ENCODE measurements at regions not wholly inside any gene's neighbourhood (a gene's known extent, or its start where the extent isn't known, plus 50 kb on each side); places are given as distances from the start of the nearest gene placed in this dataset.
"Not testable (repeated sequence)": the region's sequence is repeated elsewhere in the genome, so short reads cannot be mapped to it uniquely, and the experiment has no call there.

DNA sequence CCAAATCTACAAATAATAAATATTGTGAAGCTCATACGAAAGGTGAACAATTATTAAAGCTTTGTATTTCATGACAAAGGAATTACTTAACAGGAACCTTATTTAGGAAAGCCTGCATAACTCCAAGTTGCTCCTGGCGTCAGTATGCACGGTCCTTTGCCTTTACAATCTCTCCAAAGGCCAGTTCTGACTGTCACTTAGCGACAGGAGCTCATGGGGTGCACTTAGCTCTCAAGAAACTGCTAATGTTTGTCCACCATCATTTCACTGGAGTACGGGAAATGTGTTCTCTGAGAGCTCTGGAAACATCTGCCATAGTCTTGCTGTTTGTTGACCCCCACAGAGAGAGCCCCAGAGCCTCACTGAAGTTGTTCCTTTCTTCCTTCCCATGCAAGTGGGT lies 781.5 kb upstream of the POM121L12 start:
- no peak for ATAC-seq

DNA sequence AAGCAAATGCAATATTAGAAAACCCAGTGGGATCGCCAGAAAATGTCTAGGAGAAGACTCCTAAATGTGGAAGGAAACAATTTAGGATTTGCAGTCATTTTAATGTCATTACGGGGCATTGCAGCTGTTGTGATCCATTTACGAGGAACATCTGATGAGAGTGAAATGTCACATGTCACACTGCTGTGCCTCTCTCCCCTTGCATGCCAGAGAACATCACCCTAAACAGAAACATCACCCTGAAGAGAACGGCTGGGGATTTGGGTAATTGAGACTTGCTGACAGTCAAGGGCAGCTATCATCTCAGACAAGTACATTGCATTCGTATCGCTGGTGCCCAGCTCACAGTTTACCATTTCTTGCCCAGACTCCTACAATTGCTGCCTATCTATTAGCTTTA lies 785.7 kb upstream of the POM121L12 start:
- ATAC-seq = no peak

DNA sequence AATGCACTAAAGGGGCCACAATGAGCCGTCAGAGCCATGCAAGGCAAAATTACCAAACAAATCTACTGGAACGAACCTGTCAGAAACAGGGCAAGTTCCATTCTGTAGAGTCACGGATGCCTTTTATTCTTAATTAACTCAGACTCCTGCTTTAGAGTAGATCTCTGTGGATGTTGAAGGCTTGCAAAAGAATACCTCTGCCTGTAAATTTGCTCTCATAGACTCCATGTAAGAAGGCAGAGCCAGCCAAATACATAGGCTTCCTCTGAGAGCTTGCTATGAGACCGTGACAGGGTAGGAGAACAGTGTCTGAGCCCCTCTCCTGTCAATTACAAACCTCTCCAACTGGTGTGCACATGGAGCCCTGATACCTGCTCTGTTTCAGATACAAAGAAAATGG lies 787.9 kb upstream of the POM121L12 start:
- ATAC-seq = no peak

DNA sequence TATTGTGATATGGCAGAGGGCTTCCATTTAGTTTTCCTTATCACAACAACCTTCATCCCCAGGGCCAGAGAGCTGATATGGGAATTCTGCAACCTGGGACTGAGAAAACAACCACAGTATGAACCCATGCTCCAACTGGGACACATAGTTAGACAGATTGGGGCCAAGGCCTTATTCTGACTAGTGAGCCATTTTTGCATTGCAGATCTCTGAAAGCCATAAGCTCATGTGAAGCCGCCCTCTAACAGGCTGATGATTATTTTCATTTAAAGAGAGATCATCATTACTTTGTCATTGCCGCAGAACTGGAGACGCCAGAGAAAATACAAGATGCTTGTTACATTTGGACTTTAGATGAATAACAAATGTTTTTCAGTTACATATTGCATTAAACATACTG lies 791.7 kb upstream of the POM121L12 start:
- ATAC-seq = no peak

DNA sequence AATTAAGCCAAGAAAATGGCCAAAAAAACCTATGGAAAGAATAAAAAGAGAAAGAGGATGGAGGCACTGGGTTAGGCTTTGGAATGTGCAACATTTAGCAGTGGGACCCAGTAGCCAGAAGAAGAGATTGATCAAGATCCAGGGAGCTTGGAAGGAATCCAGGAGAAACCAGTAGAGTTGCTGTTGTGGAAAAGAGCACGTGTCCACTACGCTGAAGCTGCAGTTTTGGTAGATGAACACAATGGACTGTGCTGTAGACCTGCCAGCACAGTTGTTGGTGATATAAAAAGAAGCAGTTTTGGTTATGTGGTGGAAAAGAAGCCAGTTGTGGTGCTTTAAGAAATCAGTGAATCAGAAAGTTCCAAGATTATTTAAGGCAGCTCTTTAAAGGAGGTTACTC lies 802.2 kb upstream of the POM121L12 start:
- no peak for ATAC-seq

DNA sequence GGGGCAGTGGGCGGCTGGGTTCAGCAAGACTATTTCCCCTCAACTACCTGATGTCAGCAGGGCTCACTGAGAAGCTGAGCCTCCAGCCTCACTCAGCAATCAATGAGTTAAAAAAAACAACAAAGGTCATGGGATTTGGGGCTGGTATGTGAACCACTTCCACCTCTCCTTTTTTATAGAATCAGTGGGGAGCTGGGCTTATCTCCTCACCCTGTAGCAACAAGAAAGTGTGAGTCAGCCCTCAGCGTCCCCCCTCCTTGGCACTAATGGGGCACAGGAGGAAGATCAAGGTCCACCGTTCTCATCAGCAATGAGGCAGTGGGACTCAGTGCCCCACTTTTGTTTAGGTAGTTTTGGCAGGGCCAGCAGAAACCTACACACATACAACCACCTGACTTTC lies 823.5 kb upstream of the POM121L12 start:
- no peak for ATAC-seq

DNA sequence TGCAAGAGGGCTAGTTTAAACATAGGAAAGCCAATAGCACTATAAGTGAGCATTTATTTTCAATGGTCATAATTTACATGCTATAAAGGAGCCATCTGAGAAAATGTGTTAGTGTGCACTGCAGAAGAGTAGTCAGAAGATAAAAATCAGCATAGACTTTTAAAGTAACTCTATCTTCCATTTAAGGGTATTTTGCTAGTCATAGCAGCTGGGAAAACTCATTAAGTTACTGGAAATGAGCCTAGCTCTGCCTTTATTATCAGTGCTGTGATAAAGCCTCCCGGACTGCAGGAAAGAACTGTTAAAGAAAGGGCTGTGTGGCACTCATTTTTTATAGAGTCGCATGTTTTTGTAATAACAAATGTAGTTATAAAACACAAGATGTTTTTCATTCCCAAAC lies 825.8 kb upstream of the POM121L12 start:
- no peak for ATAC-seq

DNA sequence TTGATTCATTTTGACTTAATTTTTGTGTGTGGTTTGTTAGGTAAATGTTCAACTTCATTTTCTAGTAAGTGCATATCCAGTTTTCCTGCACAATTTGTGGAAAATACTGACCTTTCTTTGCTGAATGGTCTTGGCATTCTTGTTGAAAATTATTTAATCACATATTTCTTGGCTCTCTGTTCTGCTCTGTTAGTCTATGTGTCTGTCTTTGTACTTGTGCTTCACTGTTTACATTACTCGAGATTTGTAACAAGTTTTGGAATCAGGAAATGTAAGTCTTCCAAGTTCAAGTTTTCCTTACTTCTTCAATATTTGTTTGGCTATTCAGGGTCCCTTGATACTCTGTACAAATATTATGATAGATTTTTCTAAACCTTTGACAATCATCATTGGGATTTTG lies 838.2 kb upstream of the POM121L12 start:
- ATAC-seq = no peak

DNA sequence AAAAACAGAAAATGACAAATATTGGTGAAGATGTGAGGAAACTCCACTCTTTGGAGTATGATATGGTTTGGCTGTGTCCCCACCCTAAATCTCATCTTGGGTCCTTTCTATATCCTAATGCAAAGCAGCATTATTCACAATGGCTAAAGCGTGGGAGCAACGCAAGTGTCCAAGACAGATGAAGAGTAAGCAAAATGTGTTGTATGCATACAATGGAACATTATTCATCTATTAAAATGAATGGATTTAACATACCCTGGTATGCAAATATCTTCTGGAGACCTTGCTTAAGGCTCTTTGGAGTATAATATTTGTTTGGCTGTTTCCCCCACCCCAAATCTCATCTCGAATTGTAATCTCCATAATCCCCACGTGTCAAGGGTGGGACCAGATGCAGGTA lies 839.8 kb upstream of the POM121L12 start:
- ATAC-seq = no peak

DNA sequence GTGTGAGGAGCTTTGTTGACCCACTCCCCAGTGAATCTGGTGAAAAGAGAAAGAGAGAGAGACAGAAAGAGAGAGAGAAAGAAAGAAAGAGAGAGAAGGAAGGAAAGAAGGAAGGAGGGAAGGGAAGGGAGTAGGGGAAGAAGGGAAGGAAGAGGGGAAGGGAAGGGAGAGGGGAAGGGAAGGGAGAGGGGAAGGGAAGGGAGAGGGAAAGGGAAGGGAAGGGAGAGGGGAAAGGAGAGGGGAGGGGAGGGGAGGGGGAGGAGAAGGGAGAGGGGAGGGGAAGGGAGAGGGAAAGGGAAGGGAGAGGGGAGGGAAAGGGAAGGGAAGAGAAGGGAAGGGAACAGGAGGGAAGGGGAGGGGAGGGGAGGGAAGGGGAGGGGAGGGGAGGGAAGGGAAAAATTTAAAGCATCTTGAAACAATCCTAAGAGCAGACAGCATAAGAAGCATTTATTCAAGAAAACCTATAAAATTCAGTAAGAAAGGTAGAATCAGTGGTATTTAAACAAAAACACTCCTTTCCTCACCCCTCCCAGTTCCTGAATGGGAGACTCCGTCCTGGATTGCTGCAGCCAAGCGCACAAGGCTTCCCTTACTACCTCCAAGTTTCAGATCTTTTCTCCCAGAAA lies 846.2 kb upstream of the POM121L12 start:
- ATAC-seq = no peak

DNA sequence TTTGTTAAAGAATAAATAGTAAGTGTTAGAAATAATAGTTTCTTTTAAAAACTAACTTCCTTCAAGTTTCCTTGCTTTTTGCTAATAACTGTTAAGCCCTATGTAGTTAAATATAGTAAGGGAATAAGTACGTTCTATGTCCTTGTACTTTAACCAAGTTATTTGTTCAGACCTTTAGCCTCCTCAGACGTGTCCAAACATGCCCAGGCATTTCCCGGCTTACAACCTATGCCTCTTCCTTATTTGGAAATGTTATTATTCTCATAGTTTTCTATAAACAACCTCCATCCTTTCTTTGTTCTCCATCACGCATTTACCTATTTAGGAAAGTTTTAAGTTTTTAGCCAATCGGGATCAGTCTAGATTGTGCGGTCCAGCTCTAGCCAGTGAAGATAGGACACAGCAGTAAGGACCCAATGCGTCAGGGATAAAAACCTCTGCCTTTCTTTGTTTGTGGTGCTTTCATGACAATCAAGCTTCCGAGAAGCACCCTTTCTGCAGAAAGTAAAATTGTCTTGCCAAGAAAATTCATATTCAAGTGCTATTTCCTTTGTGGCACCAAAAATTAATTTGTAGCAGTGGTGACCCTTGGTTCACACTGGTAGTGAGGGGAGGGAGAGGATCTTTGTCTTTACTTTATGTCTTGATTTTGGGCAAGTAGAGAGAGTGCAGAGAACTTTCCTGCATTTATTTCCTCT lies 851.3 kb upstream of the POM121L12 start:
- ATAC-seq = no peak

DNA sequence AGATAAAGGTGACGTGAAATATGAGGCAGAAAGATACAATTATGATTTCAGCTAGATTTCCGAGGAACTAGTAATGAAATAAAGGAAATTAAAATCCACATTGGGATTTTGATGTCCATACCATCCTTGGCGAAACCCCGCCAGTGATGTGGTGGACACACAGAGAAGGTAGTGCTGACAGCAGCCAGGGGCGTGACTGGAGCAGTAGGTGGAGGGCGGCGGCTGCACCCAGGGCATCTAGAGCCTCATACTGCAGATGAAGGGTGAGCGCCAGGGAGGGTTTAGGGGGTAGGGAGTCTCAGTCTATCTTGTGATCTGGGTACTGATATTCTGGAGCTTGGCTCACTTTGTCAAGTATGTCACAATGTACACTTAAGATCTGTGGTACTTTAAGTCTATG lies 855.5 kb upstream of the POM121L12 start:
- ATAC-seq = no peak

DNA sequence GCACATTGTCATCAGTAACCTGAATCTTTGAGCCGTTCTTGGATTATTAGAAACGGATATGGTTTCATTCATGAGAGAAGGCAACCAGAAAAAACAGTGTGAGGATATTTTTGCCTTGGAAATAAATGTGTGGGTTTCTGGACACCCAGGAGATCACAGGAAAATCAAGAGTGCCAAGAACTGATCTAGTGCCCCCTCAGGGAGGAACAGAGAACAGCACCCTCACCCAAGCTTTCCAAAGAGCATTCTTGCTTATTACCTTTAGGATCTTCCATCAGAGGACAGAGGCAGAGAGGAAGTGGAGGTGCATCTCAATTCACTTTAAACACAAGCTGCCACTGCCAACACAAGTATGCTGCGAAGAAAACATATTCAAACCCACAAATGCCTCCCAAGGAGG lies 851.5 kb upstream of the COBL start:
- no peak for ATAC-seq

DNA sequence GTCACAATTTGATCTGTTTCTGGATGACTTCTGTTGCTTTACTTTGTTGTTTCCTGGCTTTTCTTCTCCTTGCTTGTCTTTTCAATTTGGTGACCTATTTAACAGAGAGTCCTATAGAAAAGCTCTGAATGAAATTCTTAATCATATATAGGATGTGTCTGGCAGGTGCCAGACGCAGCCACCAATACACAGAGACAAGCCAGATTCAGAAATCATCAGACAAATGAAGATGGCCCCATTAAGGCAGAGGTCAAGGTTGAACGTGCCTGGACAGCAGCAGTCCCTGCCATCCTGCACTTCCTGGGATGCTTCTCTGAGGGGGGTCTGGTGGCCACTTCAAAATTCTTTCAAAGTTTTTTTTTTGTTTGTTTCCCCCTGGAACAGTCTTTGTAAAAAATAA lies 846.7 kb upstream of the COBL start:
- ATAC-seq = no peak

DNA sequence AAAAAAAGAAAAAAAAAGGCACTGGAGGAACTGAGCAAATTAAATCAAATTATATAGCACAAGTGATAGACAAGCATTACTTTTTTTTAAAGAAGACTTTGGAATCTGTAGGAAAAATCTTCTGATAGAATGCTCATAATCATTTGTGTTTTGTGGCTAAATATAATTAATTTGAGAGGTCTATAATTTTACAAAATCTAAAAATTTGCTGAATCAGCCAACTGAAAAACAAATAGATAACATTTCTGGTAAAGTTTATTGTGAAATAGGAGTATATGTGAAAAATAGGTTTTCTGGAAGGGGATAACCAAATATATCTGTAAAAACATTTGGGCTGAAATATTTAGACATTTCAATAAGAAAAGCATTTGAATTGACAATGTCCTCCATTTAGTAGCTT lies 844.9 kb upstream of the COBL start:
- ATAC-seq = no peak

DNA sequence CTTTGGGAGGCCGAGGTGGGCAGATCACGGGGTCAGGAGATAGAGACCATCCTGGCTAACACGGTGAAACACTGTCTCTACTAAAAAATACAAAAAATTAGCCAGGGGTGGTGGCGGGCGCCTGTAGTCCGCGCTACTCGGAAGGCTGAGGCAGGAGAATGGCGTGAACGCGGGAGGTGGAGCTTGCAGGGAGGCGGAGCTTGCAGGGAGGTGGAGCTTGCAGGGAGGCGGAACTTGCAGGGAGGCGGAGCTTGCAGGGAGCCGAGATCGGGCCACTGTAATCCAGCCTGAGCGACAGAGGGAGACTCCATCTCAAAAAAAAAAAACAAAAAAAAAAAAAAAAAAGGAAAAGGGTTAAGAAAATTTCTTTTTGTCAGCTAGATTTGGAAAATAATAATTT lies 842.8 kb upstream of the COBL start:
- not testable (repeated sequence) for ATAC-seq

DNA sequence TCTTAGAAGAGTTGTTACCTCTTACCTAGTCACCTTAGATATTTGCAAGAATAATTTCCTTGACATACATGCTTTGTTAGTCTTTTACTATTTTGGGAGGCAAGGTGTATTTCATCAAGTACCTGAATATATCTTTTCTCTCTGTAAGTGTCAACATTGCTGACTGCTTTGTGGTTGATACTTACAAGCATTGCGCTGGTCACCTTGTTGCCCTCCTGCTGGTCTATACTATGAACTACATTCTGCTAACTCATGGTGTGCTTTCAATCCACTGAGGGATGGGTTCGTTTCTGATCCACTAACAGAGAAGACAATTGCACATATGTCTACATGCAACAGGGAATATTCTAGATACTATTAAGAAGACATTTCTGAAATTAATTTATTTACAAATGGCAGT lies 837.8 kb upstream of the COBL start:
- no peak for ATAC-seq

DNA sequence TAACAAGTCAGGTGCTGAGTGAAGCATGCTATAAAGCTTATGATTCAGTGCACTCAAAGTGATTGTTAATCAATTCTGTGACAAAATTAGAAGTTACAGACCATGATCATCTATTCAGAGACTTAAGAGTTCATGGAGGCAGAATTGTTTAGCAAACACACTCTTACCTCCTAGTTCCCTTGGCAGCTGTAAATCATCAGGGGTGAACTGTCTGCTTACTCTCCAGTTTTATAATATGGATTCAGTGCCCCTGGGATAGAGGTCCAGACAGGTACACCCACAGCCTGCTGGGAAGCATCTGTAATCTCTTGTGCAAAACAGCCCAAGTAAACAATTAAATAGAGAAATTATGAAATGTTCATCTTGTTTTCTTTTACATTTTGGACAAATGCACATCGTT lies 835.0 kb upstream of the COBL start:
- no peak for ATAC-seq

DNA sequence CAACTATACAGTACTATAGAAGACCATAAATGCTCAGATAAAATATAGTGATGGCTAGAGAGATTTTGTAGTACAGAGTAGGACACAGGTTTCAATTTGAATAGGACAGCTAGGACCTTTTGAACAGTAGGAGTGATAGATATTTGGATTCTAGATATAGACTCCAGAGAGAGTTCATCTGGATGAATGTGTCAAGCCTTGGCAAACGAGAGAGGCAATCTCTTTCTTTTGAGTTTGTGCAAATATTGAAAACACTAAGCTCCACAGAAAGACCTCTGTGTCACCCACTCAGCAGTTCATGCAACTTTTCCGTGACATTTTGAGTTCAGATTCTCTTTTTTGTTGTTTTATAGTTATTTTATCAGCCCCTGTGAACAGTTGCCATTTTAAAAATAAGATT lies 834.3 kb upstream of the COBL start:
- no peak for ATAC-seq

DNA sequence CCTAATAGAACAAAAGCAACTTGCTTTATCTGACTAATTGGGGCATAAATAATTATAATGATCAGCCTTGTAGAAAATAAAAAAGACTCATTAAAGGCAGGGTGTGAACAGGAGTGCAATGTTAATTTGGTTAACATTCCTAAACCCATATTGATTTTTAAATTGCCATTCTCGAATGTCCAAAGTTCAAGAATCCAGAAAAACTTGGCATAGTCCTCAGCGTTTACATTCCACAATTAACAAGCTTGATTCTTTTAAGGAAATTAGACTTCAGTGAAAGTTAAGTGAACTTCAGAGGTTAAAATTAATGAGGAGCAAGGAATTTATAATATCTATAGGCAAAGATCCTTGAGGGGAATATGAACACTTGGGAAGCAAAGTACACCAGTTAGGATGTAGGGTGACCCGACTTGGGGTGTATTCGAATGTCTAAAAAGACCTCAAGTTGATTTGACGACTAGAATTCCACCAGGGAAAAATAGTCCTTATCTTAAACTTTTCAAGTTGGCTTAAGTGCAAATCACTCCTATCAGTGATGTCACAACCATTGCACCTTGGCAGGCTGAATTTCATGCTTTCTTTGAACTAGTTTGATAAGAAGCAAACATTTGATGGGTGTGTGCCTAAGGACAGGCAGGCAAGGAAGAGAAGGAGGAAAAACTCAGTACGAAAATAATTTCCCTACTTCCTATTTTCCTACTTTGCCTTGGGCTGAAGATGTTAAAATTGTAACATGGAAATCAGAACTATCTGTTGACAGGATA lies 830.4 kb upstream of the COBL start:
- no peak for ATAC-seq

DNA sequence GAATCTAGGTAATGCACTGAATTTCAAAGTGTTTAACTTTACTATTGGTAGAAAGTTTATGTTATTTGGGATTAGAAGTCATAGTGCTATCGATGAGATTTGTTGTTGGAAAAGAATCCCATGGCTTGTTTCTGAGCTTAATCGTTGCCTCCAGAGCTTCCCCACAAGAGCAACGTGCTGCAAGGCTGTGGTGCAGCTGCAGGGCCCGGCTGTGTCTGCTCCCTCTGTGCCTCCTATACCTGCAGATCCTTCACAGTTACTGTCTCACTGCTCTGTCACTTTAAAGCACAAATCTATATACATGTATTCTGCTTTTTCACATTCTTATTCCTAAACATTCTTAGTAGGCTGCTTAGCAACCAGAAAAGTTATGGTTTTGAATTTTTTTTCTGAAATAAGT lies 826.6 kb upstream of the COBL start:
- no peak for ATAC-seq

DNA sequence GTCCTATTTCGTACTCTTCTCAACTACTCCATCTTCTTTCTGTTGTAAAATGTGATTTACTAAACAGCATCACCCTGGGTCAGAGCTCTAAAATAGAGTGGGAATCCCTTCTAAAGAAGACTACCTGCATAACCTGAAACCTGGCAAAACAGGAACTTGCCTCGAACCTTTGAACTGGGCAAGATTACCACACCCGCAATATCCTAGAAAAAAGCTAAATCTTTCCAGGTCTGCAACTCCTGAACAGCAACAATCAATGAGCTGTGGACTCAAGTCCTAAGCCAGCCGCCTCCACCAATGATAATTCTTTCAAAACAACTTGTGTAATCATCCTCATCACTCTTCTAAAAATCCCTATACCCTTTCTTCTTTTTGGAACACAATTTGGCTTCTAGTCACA lies 824.2 kb upstream of the COBL start:
- ATAC-seq = no peak

DNA sequence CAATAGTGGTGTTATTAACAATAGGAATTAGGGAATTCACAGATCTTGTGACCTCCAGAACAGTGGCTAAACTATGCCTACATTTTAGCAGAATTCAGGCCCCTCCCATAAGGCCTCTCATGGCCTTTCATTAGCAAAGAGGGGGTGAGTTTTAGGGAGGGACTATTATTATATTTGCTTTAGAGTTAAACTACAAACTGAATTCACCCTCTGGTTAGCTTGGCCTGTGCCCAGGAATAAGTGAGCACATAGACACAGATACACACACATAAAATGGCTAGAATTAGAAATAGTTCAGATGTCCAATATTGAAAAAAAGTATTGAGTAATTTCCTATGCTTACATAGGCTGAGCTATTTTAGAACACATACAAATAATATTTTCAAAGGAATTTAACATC lies 818.8 kb upstream of the COBL start:
- ATAC-seq = no peak

DNA sequence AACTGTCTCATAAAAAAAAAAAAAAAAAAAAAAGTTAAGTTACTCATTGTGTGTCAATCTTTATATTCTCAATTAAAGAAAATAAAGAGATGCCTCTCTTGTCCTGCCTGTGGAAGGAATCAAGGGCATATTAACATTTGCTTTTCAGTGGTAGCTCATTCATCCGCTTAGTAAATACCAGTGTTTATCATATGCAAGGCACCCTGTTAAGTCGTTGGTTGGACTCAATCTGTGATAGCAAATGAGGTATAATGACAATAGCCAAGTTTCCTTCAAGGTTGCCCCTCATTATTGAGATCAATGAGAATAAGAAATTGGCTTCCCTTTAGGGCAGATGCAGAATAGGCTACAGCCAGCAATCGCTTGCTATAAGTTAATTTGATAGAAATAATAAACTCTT lies 812.7 kb upstream of the COBL start:
- ATAC-seq = no peak

All from activated CD4-positive, CD25-positive, alpha-beta regulatory T cell treated with anti-CD3 and anti-CD28 coated beads, Interleukin-2, amount 50 U/mL, for 24 hours (primary cell).